SK-N-SH treated with all-trans-retinoic acid at 6 μM for 48 hours (cell line): ENCODE measurements at regions not wholly inside any gene's neighbourhood (a gene's known extent, or its start where the extent isn't known, plus 50 kb on each side); places are given as distances from the start of the nearest gene placed in this dataset.

Source experiments
- CREB5 ChIP-seq: fragments of 250-450 bp; sonication (Bioruptor Pico); IDR thresholded peaks from 2 replicates; pipeline ENCODE4 v1.5.1; 2020; ENCODE audit warnings: low read depth, mild to moderate bottlenecking, moderate library complexity
- ESRRG ChIP-seq: fragments of 250-450 bp; sonication (Bioruptor Pico); IDR thresholded peaks from 2 replicates; pipeline ENCODE4 v1.6.1; 2021; ENCODE audit warnings: mild to moderate bottlenecking
- TCF4 ChIP-seq: fragments of 250-450 bp; sonication (Bioruptor Pico); IDR thresholded peaks from 2 replicates; pipeline ENCODE4 v1.8.0; 2021; ENCODE audit warnings: mild to moderate bottlenecking, moderate library complexity, borderline replicate concordance
- ZFP30 ChIP-seq: fragments of 450-650 bp; formaldehyde crosslinking; IDR thresholded peaks from 2 replicates; pipeline ENCODE4 v1.5.0; 2022; ENCODE audit warnings: mild to moderate bottlenecking, moderate library complexity
- TF ChIP-seq, protein P1 (sequence below): fragments of 250-450 bp; sonication (Bioruptor Pico); IDR thresholded peaks from 2 replicates; pipeline ENCODE4 v1.8.0; 2021; ENCODE audit warnings: low read depth, mild to moderate bottlenecking, moderate library complexity, borderline replicate concordance

- TF ChIP-seq ZFP30 (CRISPR knock-in tag) (no peak), ESRRG (CRISPR knock-in tag) (no peak), TCF4 (no peak), CREB5 (no peak)
- TF ChIP-seq, protein P1, sequence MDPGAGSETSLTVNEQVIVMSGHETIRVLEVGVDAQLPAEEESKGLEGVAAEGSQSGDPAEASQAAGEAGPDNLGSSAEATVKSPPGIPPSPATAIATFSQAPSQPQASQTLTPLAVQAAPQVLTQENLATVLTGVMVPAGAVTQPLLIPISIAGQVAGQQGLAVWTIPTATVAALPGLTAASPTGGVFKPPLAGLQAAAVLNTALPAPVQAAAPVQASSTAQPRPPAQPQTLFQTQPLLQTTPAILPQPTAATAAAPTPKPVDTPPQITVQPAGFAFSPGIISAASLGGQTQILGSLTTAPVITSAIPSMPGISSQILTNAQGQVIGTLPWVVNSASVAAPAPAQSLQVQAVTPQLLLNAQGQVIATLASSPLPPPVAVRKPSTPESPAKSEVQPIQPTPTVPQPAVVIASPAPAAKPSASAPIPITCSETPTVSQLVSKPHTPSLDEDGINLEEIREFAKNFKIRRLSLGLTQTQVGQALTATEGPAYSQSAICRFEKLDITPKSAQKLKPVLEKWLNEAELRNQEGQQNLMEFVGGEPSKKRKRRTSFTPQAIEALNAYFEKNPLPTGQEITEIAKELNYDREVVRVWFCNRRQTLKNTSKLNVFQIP, result no peak
These were observed 200.5 kb upstream of the HSF2 start for GRCh38 chr6:122198922-122199321.
